Endothelial cell of umbilical vein (primary cell): ENCODE measurements at regions not wholly inside any gene's neighbourhood (a gene's known extent, or its start where the extent isn't known, plus 50 kb on each side); places are given as distances from the start of the nearest gene placed in this dataset.

Experiments used
- BruUV-seq: library from RNA; stranded (reverse); fragments of 400-500 nt; replicated peaks from 2 replicates; lab custom pipeline; 2021; lab: Mats Ljungman, UMichigan
- CTCF ChIA-PET: fragments of 300-600, 350-600 bp; sonication (Branson Sonifier 250); formaldehyde crosslinking; loops from one replicate; lab custom pipeline; 2021; ENCODE audit warnings: antibody characterized with exemption, inconsistent platforms; lab: Charles Lee
- POLR2A ChIA-PET: fragments of 300-600, 350-600 bp; sonication (Branson Sonifier 250); formaldehyde crosslinking; loops from one replicate; lab custom pipeline; 2021; ENCODE audit warnings: antibody characterized with exemption, inconsistent platforms; lab: Charles Lee
- DNase-seq: peaks from one replicate; pipeline ENCODE4 v3.0.0-alpha.2; 2011; ENCODE audit warnings: low read depth, low spot score
- FAIRE-seq: peaks from 2 replicates; lab custom pipeline; 2011; peaks lifted over from hg19 to GRCh38; lab: Jason Lieb, UNC
- H2AFZ ChIP-seq: 2 replicates; pipeline ENCODE4 v1.6.0; 2012; ENCODE audit warnings: low read depth, low read length, control low read depth, inconsistent platforms
- H3K27ac ChIP-seq: 2 replicates; pipeline ENCODE4 v1.5.1; 2011; ENCODE audit warnings: low read depth, mild to moderate bottlenecking, control low read depth, low read length, moderate library complexity; ENCODE audit not compliant: insufficient read depth
- H3K27me3 ChIP-seq, 2 experiments: 2 replicates each; pipeline versions ENCODE4 v1.6.0 to v1.6.1; 2011; ENCODE audit warnings: low read length in 2 of 2, mixed read lengths in 1 of 2; ENCODE audit not compliant: control insufficient read depth in 2 of 2, insufficient read depth in 2 of 2
- H3K36me3 ChIP-seq, 2 experiments: 2 replicates in 1 of 2; 3 replicates in 1 of 2; pipeline ENCODE4 v1.5.1; 2011; ENCODE audit warnings: low read length in 2 of 2, mild to moderate bottlenecking in 1 of 2, moderate library complexity in 1 of 2; ENCODE audit not compliant: control insufficient read depth in 2 of 2, insufficient read depth in 2 of 2; ENCODE audit errors: extremely low read depth in 1 of 2
- H3K4me1 ChIP-seq: 3 replicates; pipeline ENCODE4 v1.5.1; 2011; ENCODE audit warnings: mild to moderate bottlenecking, low read length; ENCODE audit not compliant: control insufficient read depth, insufficient read depth; ENCODE audit errors: extremely low read depth
- H3K4me2 ChIP-seq: 2 replicates; pipeline ENCODE4 v1.6.1; 2011; ENCODE audit warnings: low read length, control low read depth, mixed read lengths; ENCODE audit not compliant: insufficient read depth
- H3K4me3 ChIP-seq, 3 experiments: fragments of 200-600 bp in 1 of 3; sonication (generic), shearing (Covaris generic) in 1 of 3; replicated peaks in 1 of 3; 2 replicates each; pipeline ENCODE4 v1.5.1; 2011 to 2016; ENCODE audit warnings: control low read depth in 3 of 3, low read length in 3 of 3, mild to moderate bottlenecking in 2 of 3, inconsistent platforms in 1 of 3, low read depth in 1 of 3, moderate library complexity in 1 of 3; ENCODE audit not compliant: insufficient read depth in 1 of 3
- H3K79me2 ChIP-seq: 2 replicates; pipeline ENCODE4 v1.6.0; 2012; ENCODE audit warnings: low read length, inconsistent platforms; ENCODE audit not compliant: control insufficient read depth, insufficient read depth
- H3K9ac ChIP-seq: replicated peaks from 2 replicates; pipeline ENCODE3; 2011; ENCODE audit warnings: low read length, control low read depth; ENCODE audit not compliant: insufficient read depth; ENCODE audit errors: extremely low read depth
- H3K9me1 ChIP-seq: replicated peaks from 3 replicates; pipeline ENCODE4 v1.6.0; 2011; ENCODE audit warnings: mild to moderate bottlenecking, low read length; ENCODE audit not compliant: control insufficient read depth, insufficient read depth; ENCODE audit errors: extremely low read depth
- H3K9me3 ChIP-seq: replicated peaks from 2 replicates; pipeline ENCODE4 v1.5.1; 2012; ENCODE audit warnings: low read length, inconsistent platforms; ENCODE audit not compliant: control insufficient read depth, insufficient read depth
- H4K20me1 ChIP-seq: replicated peaks from 2 replicates; pipeline ENCODE3; 2011; ENCODE audit warnings: mild to moderate bottlenecking, low read length; ENCODE audit not compliant: control insufficient read depth, insufficient read depth; ENCODE audit errors: extremely low read depth
- EZH2 ChIP-seq: IDR thresholded peaks from 2 replicates; pipeline ENCODE4 v1.6.1; 2012; ENCODE audit warnings: borderline replicate concordance, low read depth, mild to moderate bottlenecking, moderate library complexity, low read length, inconsistent platforms; ENCODE audit not compliant: severe bottlenecking
- FOS ChIP-seq: IDR thresholded peaks from 2 replicates; pipeline ENCODE4 v1.6.1; 2011; ENCODE audit warnings: mild to moderate bottlenecking, low read length, moderate library complexity, borderline replicate concordance; ENCODE audit not compliant: insufficient read depth
- GATA2 ChIP-seq: IDR thresholded peaks from 2 replicates; pipeline ENCODE4 v1.7.0; 2011; ENCODE audit warnings: low read depth, mild to moderate bottlenecking, moderate library complexity, mixed read lengths, low read length; ENCODE audit not compliant: insufficient read length, insufficient read depth
- JUN ChIP-seq: IDR thresholded peaks from 2 replicates; pipeline ENCODE4 v1.6.1; 2011; ENCODE audit warnings: borderline replicate concordance, low read depth; ENCODE audit not compliant: insufficient read length, insufficient read depth
- dilution Hi-C: fragments of 300-500 bp; cut with MboI; formaldehyde crosslinking; loops from one replicate; pipeline ENCODE4 v1.15.0; 2019; ENCODE audit warnings: low sequenced_read_pairs; ENCODE audit not compliant: extremely low pct_ligation_motif_present
- intact Hi-C: fragments of 100-400 bp; cut with micrococcal nuclease; formaldehyde crosslinking; loops from one replicate; pipeline ENCODE4 v1.10.0; 2022

DNA sequence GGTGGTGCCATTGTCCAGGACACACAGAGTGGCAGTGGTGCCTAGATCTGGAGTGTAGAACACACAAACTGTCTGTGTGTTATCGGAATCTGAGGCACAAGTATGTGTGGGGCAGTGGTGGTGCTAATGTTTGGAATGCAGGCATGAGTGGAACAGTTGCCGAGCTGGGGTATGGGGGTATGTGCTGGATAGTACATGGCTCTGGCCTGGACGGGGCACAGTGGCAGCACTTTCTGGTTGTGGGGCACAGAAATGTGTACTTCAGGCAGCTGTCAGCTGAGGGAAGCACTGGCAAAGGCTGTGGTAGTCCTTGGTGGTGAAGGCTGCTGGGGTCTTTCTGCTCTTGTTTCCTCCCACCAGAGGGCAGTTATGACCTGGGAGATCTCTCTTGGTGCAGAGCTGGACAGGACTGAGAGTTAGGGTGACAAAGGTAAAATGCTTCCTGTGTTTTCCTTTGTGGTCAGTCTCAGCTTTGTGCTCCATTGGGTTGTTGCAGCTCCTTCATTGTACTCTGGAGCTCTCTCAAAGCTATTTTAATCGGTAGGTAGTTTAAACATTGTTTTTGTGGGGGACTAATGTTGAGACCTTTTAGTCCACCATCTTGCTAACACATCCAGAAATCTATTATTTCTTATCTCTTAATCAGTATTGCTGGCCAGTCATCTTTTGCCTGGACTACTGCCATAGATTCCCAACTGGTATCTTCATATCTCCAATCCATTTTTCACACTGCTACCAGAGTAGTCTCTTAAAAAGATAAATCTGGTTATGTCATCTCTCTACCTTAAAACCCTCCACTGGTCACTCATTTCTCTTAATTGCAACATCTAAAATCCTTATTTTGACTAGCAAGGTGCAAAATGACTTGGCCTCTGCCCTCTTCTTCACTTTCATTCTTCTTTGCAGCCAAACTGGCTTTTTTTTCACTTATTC is 83.9 kb upstream of the NBPF4 start:
- DNase-seq = no peak
- H3K4me3 ChIP-seq = no peak overlapping the region
- H3K4me2 ChIP-seq = no peak overlapping the region
- no TSS peak for BruUV-seq
- H3K9me3 ChIP-seq = no peaks in the 10 kb centered on the region
- H3K79me2 ChIP-seq = no peaks in the 10 kb centered on the region
- CTCF ChIA-PET = no interaction called here
- no peaks in the 10 kb centered on the region for H3K4me1 ChIP-seq
- intact Hi-C loops = no loop called here
- TF ChIP-seq JUN (no peak), FOS (no peak), EZH2 (no peak)
- H3K9me1 ChIP-seq = no peaks in the 10 kb centered on the region
- dilution Hi-C loops = no loop called here
- no peaks in the 10 kb centered on the region for H3K27me3 ChIP-seq
- FAIRE-seq = no peak
- H3K9ac ChIP-seq = no peak overlapping the region
- POLR2A ChIA-PET = no interaction called here
- H3K36me3 ChIP-seq = no peaks in the 10 kb centered on the region
- H3K27ac ChIP-seq = no peak overlapping the region
- no peaks in the 10 kb centered on the region for H4K20me1 ChIP-seq
- H2AFZ ChIP-seq = no peak overlapping the region

GRCh38 chr1:108345776-108346531 is 102.1 kb upstream of the NBPF4 start:
- no peak overlapping the region for H3K27ac ChIP-seq
- no peak overlapping the region for H3K4me2 ChIP-seq
- intact Hi-C loops (no loop called here), dilution Hi-C loops (no loop called here)
- no peaks in the 10 kb centered on the region for H3K4me1 ChIP-seq
- H3K4me3 ChIP-seq = no peak overlapping the region
- ChIA-PET POLR2A (no interaction called here), CTCF (no interaction called here)
- no peak overlapping the region for H3K9ac ChIP-seq
- H3K9me1 ChIP-seq = no peaks in the 10 kb centered on the region
- no peaks in the 10 kb centered on the region for H4K20me1 ChIP-seq
- no peaks in the 10 kb centered on the region for H3K27me3 ChIP-seq
- no peaks in the 10 kb centered on the region for H3K79me2 ChIP-seq
- DNase-seq (no peak), FAIRE-seq (no peak)
- H3K9me3 ChIP-seq = no peaks in the 10 kb centered on the region
- no peaks in the 10 kb centered on the region for H3K36me3 ChIP-seq
- BruUV-seq = no TSS peak
- TF ChIP-seq FOS (no peak), GATA2 (no peak), EZH2 (no peak)
- no peak overlapping the region for H2AFZ ChIP-seq
